ENCODE measurements at regions not wholly inside any gene's neighbourhood (a gene's known extent, or its start where the extent isn't known, plus 50 kb on each side); places are given as distances from the start of the nearest gene placed in this dataset.

DNA sequence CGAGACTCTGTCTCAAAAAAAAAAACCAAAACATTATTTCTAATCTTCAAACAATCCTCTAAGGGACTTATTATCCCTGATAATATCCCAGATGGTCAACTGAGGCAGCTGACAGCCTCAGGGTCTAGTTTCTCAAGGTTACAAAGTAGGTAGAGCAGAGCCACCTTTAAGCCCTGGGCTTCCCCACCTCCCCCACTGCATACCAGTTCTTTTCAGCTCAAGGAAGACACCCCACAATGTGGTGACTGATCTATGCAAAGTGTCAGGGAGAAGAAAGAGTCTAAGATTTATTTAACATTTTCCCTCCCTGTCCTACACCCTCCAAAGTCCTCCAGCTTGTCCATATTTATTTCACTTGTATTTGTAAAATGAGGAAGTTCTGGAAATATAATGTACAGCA lies 60.5 kb upstream of the VGLL2 start:
- TF ChIP-seq CTCF (IDR thresholded peaks at IDR 0.05 in 4 of 5, conservative IDR thresholded peaks at IDR 0.05 in 1 of 5), result no peak
- no peak for TF ChIP-seq POLR2A (IDR thresholded peaks at IDR 0.05)

Data from gastrocnemius medialis (tissue), 4 donors.